A549 (cell line): ENCODE measurements at regions not wholly inside any gene's neighbourhood (a gene's known extent, or its start where the extent isn't known, plus 50 kb on each side); places are given as distances from the start of the nearest gene placed in this dataset.

ENCODE experiments used
- ATAC-seq, 2 experiments: fragments of 200-7000 bp in 1 of 2; fragments of >200 bp in 1 of 2; cut with Nextera tagmentation in 1 of 2; cut with Tn5 transposase in 1 of 2; 3 replicates each; pipeline versions ENCODE4 v1.8.0 to v1.9.1; 2018 to 2020; ENCODE audit warnings: mild to moderate bottlenecking in 1 of 2, moderate library complexity in 1 of 2
- CTCF ChIA-PET: fragments of 300-600 bp; sonication (Branson Sonifier 250); formaldehyde crosslinking; extraction: SDS; loops from one replicate; lab custom pipeline; 2021; ENCODE audit warnings: antibody characterized with exemption, inconsistent platforms; lab: Yijun Ruan, JAX
- POLR2A ChIA-PET: fragments of 350-600 bp; formaldehyde crosslinking; extraction: SDS; loops from one replicate; lab custom pipeline; 2021; ENCODE audit warnings: antibody characterized with exemption, inconsistent platforms; lab: Yijun Ruan, JAX
- DNase-seq, 2 experiments: peaks; one replicate each; pipeline versions ENCODE4 v3.0.0 to v3.0.0-alpha.2; 2011 to 2016; ENCODE audit warnings: low read depth in 1 of 2, low spot score in 1 of 2
- FAIRE-seq: peaks from 2 replicates; lab custom pipeline; 2011; peaks lifted over from hg19 to GRCh38; lab: Jason Lieb, UNC
- H3K27ac ChIP-seq, 2 experiments: fragments of >200 bp; sonication (Bioruptor Twin); formaldehyde crosslinking; 3 replicates each; pipeline ENCODE4 v1.5.1; 2016 to 2017
- H3K4me1 ChIP-seq: fragments of >200 bp; sonication (Bioruptor Twin); formaldehyde crosslinking; 3 replicates; pipeline ENCODE4 v1.6.1; 2016
- H3K4me2 ChIP-seq: fragments of >200 bp; sonication (Bioruptor Twin); formaldehyde crosslinking; 3 replicates; pipeline ENCODE4 v1.6.1; 2016
- H3K4me3 ChIP-seq: fragments of >200 bp; sonication (Bioruptor Twin); formaldehyde crosslinking; 3 replicates; pipeline ENCODE4 v1.5.1; 2016
- H3K9me3 ChIP-seq: fragments of >200 bp; sonication (Bioruptor Twin); formaldehyde crosslinking; 3 replicates; pipeline ENCODE4 v1.6.1; 2016
- BHLHE40 ChIP-seq: IDR thresholded peaks from 2 replicates; pipeline ENCODE4 v1.6.1; 2012; ENCODE audit warnings: low read depth, low read length, inconsistent platforms
- CEBPB ChIP-seq, 2 experiments: fragments of >200 bp in 1 of 2; sonication (Bioruptor Twin) in 1 of 2; formaldehyde crosslinking in 1 of 2; IDR thresholded peaks; 2 replicates each; pipeline ENCODE4 v1.6.1; 2012 to 2016
- CHD2 ChIP-seq: fragments of 150-350 bp; IDR thresholded peaks from 2 replicates; pipeline ENCODE4 v1.6.1; 2014; ENCODE audit warnings: low read length; ENCODE audit not compliant: partially characterized antibody
- EHMT2 ChIP-seq: fragments of 200-600 bp; sonication (generic); IDR thresholded peaks from 2 replicates; pipeline ENCODE4 v1.6.1; 2016; ENCODE audit warnings: antibody characterized with exemption, low read depth, mild to moderate bottlenecking, moderate library complexity
- EP300 ChIP-seq, 2 experiments: fragments of >200 bp; sonication (Bioruptor Twin); formaldehyde crosslinking; IDR thresholded peaks; 2 replicates in 1 of 2; 3 replicates in 1 of 2; pipeline ENCODE4 v1.6.1; 2016 to 2017
- ESRRA ChIP-seq: fragments of 150-350 bp; IDR thresholded peaks from 2 replicates; pipeline ENCODE4 v1.6.1; 2014; ENCODE audit warnings: mild to moderate bottlenecking, low read length, borderline replicate concordance
- GATA3 ChIP-seq: IDR thresholded peaks from 2 replicates; pipeline ENCODE4 v1.6.1; 2012; ENCODE audit warnings: borderline replicate concordance
- HDAC2 ChIP-seq: fragments of 200-600 bp; sonication (generic); IDR thresholded peaks from 2 replicates; pipeline ENCODE4 v1.6.1; 2016
- HOXA7 ChIP-seq: fragments of 250-450 bp; sonication (Bioruptor Pico); IDR thresholded peaks from 2 replicates; pipeline ENCODE4 v1.5.0; 2020; ENCODE audit warnings: mild to moderate bottlenecking, moderate library complexity
- JUN ChIP-seq, 2 experiments: fragments of >200 bp; sonication (Bioruptor Twin); formaldehyde crosslinking; IDR thresholded peaks; 2 replicates in 1 of 2; 3 replicates in 1 of 2; pipeline ENCODE4 v1.6.1; 2016 to 2017
- JUNB ChIP-seq: fragments of >200 bp; sonication (Bioruptor Twin); formaldehyde crosslinking; IDR thresholded peaks from 2 replicates; pipeline ENCODE4 v1.6.1; 2016
- KDM1A ChIP-seq: fragments of 200-600 bp; sonication (generic); IDR thresholded peaks from 2 replicates; pipeline ENCODE4 v1.6.1; 2016; ENCODE audit warnings: low read depth, mild to moderate bottlenecking
- KDM5A ChIP-seq: fragments of 200-600 bp; sonication (generic); IDR thresholded peaks from 2 replicates; pipeline ENCODE4 v1.6.1; 2016; ENCODE audit warnings: antibody characterized with exemption, mild to moderate bottlenecking
- MAZ ChIP-seq: fragments of 150-350 bp; IDR thresholded peaks from 2 replicates; pipeline ENCODE4 v1.6.1; 2014; ENCODE audit warnings: antibody characterized with exemption, low read depth, low read length, borderline replicate concordance
- NFE2L2 ChIP-seq: fragments of 150-350 bp; conservative IDR thresholded peaks from 2 replicates; pipeline ENCODE4 v1.6.1; 2014; ENCODE audit warnings: low read length
- NPAS2 ChIP-seq: fragments of 250-450 bp; sonication (Bioruptor Pico); IDR thresholded peaks from 2 replicates; pipeline ENCODE4 v1.8.0; 2022; ENCODE audit warnings: mild to moderate bottlenecking, moderate library complexity, borderline replicate concordance
- PHF8 ChIP-seq: fragments of 200-600 bp; sonication (generic); IDR thresholded peaks from 2 replicates; pipeline ENCODE4 v1.6.1; 2016; ENCODE audit warnings: low read depth, mild to moderate bottlenecking, antibody characterized with exemption, moderate library complexity, borderline replicate concordance
- RARB ChIP-seq: fragments of 250-450 bp; sonication (Bioruptor Pico); IDR thresholded peaks from 2 replicates; pipeline ENCODE4 v1.8.0; 2021; ENCODE audit warnings: mild to moderate bottlenecking, moderate library complexity
- SMC3 ChIP-seq: fragments of >200 bp; sonication (Bioruptor Twin); formaldehyde crosslinking; IDR thresholded peaks from 3 replicates; pipeline ENCODE4 v1.6.1; 2018; ENCODE audit warnings: inconsistent platforms
- SREBF2 ChIP-seq: fragments of 450-650 bp; IDR thresholded peaks from 2 replicates; pipeline ENCODE4 v1.6.1; 2014; ENCODE audit warnings: mild to moderate bottlenecking, moderate library complexity
- TFCP2L1 ChIP-seq: fragments of 250-450 bp; sonication (Bioruptor Pico); IDR thresholded peaks from 2 replicates; pipeline ENCODE4 v1.5.0; 2021; ENCODE audit warnings: mild to moderate bottlenecking
- TP53 ChIP-seq: fragments of 250-450 bp; sonication (Bioruptor Pico); IDR thresholded peaks from 2 replicates; pipeline ENCODE4 v1.5.0; 2021; ENCODE audit warnings: mild to moderate bottlenecking, moderate library complexity
- WGBS: methylation state at CpG from one replicate; pipeline ENCODE4 v1.1.6; 2017; ENCODE audit errors: missing lambda C conversion rate; 5-methylcytosine and 5-hydroxymethylcytosine counted together
- TF ChIP-seq, protein P1 (sequence below): IDR thresholded peaks from 2 replicates; pipeline ENCODE4 v1.6.1; 2012; ENCODE audit warnings: low read depth, borderline replicate concordance
- TF ChIP-seq, protein P2 (sequence below): fragments of >200 bp; sonication (Bioruptor Twin); formaldehyde crosslinking; IDR thresholded peaks from 2 replicates; pipeline ENCODE4 v1.6.1; 2016
- TF ChIP-seq, protein P3 (sequence below): fragments of 250-450 bp; sonication (Bioruptor Pico); IDR thresholded peaks from 2 replicates; pipeline ENCODE4 v1.5.0; 2020; ENCODE audit warnings: low read depth, mild to moderate bottlenecking, moderate library complexity
- TF ChIP-seq, protein P4 (sequence below): fragments of 250-450 bp; sonication (Bioruptor Pico); IDR thresholded peaks from 2 replicates; pipeline ENCODE4 v1.5.0; 2021; ENCODE audit warnings: mild to moderate bottlenecking, moderate library complexity, borderline replicate concordance
- TF ChIP-seq, protein P5 (sequence below): fragments of 450-650 bp; IDR thresholded peaks from 2 replicates; pipeline ENCODE4 v1.6.1; 2014; ENCODE audit warnings: antibody characterized with exemption
- TF ChIP-seq, protein P6 (sequence below): fragments of 200-600 bp; sonication (generic); IDR thresholded peaks from 2 replicates; pipeline ENCODE4 v1.6.1; 2016; ENCODE audit warnings: antibody characterized with exemption, mild to moderate bottlenecking, moderate library complexity

DNA sequence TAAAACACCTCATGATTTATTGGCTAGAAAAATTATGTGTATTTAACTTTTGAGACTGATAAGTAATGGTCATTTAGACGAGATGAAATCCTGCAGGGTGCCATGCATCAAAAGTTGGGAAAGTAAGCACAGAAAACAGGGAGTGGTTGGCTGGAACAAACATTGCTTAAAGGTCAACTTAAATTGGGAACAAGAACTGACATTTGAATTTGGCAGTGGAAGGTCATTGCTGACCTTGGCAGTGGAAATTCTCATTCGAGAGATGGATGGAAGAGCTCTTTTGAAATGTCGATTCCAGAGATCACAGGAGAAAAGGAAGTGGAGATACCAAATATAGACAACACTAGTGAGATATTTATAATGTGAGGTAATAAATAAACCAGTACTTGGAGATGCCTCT is 572.8 kb downstream of the TRAM1L1 start:
- H3K9me3 ChIP-seq, result no peaks in the 10 kb centered on the region
- CTCF ChIA-PET, result no interaction called here
- H3K27ac ChIP-seq, result no peak overlapping the region
- TF ChIP-seq HOXA7 (CRISPR knock-in tag) (no peak), EP300 (IDR thresholded peaks at IDR 0.05) (no peak), NFE2L2 (no peak), HDAC2 (no peak), ESRRA (no peak), NPAS2 (no peak), CHD2 (no peak), SMC3 (no peak)
- TF ChIP-seq, protein P1, sequence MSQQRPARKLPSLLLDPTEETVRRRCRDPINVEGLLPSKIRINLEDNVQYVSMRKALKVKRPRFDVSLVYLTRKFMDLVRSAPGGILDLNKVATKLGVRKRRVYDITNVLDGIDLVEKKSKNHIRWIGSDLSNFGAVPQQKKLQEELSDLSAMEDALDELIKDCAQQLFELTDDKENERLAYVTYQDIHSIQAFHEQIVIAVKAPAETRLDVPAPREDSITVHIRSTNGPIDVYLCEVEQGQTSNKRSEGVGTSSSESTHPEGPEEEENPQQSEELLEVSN, result no peak
- TF ChIP-seq, all 56 proteins: peak for 0
- POLR2A ChIA-PET, result no interaction called here
- DNase-seq (no peak), FAIRE-seq (no peak), ATAC-seq (no peak)
- no peak overlapping the region for H3K4me3 ChIP-seq
- 8% methylated on average over 3 of the region's 3 CpGs for WGBS
- H3K4me1 ChIP-seq, result no peaks in the 10 kb centered on the region
- no peak overlapping the region for H3K4me2 ChIP-seq

DNA sequence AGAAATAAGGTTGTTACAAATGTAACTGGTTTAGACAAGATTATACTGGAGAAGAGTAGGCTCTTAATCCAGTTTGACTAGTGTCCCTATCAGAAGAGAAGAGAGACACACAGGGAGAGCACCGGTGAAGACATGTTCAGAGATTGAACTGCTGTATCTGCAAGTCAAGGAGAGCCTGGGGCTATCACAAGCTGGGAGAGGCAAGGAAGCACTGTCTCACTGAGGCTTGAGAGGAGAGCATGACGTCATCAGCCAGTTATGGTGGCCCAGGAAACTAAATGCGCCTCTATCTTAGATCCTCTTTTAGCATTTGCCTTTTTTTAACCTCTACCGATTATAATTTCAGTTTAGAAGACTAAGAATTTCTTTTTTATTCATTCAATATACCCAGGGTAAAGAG is 583.4 kb downstream of the TRAM1L1 start:
- Histone ChIP-seq H3K4me1 (no peaks in the 10 kb centered on the region), H3K4me2 (no peak overlapping the region), H3K4me3 (no peak overlapping the region), H3K27ac (no peak overlapping the region), H3K9me3 (no peaks in the 10 kb centered on the region)
- no peak for TF ChIP-seq EP300 (IDR thresholded peaks at IDR 0.05)
- no peak for TF ChIP-seq RARB (CRISPR knock-in tag)
- TF ChIP-seq MAZ, result no peak
- no peak for TF ChIP-seq JUNB
- no peak for TF ChIP-seq SMC3
- TF ChIP-seq, protein P2, sequence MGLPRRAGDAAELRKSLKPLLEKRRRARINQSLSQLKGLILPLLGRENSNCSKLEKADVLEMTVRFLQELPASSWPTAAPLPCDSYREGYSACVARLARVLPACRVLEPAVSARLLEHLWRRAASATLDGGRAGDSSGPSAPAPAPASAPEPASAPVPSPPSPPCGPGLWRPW, result no peak
- TF ChIP-seq HOXA7 (CRISPR knock-in tag), result no peak
- no peak for TF ChIP-seq BHLHE40
- TF ChIP-seq, protein P3, sequence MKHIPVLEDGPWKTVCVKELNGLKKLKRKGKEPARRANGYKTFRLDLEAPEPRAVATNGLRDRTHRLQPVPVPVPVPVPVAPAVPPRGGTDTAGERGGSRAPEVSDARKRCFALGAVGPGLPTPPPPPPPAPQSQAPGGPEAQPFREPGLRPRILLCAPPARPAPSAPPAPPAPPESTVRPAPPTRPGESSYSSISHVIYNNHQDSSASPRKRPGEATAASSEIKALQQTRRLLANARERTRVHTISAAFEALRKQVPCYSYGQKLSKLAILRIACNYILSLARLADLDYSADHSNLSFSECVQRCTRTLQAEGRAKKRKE, result no peak
- ChIA-PET CTCF (no interaction called here), POLR2A (no interaction called here)
- DNase-seq (no peak), ATAC-seq (no peak), FAIRE-seq (no peak)
- WGBS, result 36% methylated on average over 4 of the region's 4 CpGs

DNA sequence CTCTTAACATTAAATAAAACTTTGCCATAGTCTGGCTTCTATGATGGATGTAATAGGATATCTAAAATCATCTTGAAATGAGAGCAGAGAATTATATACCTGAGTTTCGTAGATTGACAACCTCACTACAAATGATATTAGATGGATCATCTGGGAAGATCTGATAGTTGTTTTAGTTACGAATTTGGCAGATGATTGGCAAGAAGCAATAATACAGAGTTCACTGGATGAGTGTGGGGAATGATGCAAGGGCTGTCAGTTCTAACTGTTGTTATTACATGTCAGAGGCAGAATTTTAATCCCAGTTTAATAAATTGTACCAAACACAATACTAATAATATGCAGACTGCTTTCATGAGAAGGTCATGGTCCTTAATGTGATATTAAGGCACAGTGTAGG is 585.2 kb downstream of the TRAM1L1 start:
- WGBS, result 23% methylated on average over 2 of the region's 2 CpGs
- ChIA-PET POLR2A (no interaction called here), CTCF (no interaction called here)
- Histone ChIP-seq H3K4me2 (no peak overlapping the region), H3K4me1 (no peaks in the 10 kb centered on the region), H3K9me3 (no peaks in the 10 kb centered on the region), H3K4me3 (no peak overlapping the region), H3K27ac (no peak overlapping the region)
- DNase-seq, result no peak
- FAIRE-seq, result no peak
- ATAC-seq, result no peak
- TF ChIP-seq NPAS2, result no peak
- no peak for TF ChIP-seq KDM5A
- TF ChIP-seq, protein P2, result no peak
- TF ChIP-seq, protein P4, sequence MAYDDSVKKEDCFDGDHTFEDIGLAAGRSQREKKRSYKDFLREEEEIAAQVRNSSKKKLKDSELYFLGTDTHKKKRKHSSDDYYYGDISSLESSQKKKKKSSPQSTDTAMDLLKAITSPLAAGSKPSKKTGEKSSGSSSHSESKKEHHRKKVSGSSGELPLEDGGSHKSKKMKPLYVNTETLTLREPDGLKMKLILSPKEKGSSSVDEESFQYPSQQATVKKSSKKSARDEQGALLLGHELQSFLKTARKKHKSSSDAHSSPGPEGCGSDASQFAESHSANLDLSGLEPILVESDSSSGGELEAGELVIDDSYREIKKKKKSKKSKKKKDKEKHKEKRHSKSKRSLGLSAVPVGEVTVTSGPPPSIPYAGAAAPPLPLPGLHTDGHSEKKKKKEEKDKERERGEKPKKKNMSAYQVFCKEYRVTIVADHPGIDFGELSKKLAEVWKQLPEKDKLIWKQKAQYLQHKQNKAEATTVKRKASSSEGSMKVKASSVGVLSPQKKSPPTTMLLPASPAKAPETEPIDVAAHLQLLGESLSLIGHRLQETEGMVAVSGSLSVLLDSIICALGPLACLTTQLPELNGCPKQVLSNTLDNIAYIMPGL (CRISPR knock-in tag), result no peak
- no peak for TF ChIP-seq MAZ
- no peak for TF ChIP-seq EHMT2
- no peak for TF ChIP-seq PHF8
- TF ChIP-seq GATA3, result no peak
- TF ChIP-seq, protein P5, sequence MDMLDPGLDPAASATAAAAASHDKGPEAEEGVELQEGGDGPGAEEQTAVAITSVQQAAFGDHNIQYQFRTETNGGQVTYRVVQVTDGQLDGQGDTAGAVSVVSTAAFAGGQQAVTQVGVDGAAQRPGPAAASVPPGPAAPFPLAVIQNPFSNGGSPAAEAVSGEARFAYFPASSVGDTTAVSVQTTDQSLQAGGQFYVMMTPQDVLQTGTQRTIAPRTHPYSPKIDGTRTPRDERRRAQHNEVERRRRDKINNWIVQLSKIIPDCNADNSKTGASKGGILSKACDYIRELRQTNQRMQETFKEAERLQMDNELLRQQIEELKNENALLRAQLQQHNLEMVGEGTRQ, result no peak
- TF ChIP-seq SREBF2, result no peak
- TF ChIP-seq TP53 (CRISPR knock-in tag), result no peak
- TF ChIP-seq, protein P6, sequence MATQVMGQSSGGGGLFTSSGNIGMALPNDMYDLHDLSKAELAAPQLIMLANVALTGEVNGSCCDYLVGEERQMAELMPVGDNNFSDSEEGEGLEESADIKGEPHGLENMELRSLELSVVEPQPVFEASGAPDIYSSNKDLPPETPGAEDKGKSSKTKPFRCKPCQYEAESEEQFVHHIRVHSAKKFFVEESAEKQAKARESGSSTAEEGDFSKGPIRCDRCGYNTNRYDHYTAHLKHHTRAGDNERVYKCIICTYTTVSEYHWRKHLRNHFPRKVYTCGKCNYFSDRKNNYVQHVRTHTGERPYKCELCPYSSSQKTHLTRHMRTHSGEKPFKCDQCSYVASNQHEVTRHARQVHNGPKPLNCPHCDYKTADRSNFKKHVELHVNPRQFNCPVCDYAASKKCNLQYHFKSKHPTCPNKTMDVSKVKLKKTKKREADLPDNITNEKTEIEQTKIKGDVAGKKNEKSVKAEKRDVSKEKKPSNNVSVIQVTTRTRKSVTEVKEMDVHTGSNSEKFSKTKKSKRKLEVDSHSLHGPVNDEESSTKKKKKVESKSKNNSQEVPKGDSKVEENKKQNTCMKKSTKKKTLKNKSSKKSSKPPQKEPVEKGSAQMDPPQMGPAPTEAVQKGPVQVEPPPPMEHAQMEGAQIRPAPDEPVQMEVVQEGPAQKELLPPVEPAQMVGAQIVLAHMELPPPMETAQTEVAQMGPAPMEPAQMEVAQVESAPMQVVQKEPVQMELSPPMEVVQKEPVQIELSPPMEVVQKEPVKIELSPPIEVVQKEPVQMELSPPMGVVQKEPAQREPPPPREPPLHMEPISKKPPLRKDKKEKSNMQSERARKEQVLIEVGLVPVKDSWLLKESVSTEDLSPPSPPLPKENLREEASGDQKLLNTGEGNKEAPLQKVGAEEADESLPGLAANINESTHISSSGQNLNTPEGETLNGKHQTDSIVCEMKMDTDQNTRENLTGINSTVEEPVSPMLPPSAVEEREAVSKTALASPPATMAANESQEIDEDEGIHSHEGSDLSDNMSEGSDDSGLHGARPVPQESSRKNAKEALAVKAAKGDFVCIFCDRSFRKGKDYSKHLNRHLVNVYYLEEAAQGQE, result no peak
- TF ChIP-seq TFCP2L1, result no peak
- TF ChIP-seq CEBPB (IDR thresholded peaks at IDR 0.05), result no peak
- TF ChIP-seq KDM1A, result no peak
- TF ChIP-seq JUN (IDR thresholded peaks at IDR 0.05), result no peak
- no peak for TF ChIP-seq SMC3
